HEK293 (cell line): ENCODE measurements at regions not wholly inside any gene's neighbourhood (a gene's known extent, or its start where the extent isn't known, plus 50 kb on each side); places are given as distances from the start of the nearest gene placed in this dataset.
A peak's percentile ranks its signal among the peaks of the same experiment; 100 is the strongest.
"Not testable (repeated sequence)": the region's sequence is repeated elsewhere in the genome, so short reads cannot be mapped to it uniquely, and the experiment has no call there.

Experiments
- CTCF ChIA-PET: fragments of 350-600 bp; formaldehyde crosslinking; extraction: SDS; loops from one replicate; lab custom pipeline; 2021; ENCODE audit warnings: antibody characterized with exemption; lab: Yijun Ruan, JAX
- POLR2A ChIA-PET: fragments of 300-600 bp; formaldehyde crosslinking; extraction: SDS; loops from one replicate; lab custom pipeline; 2020; ENCODE audit warnings: antibody characterized with exemption, inconsistent platforms; lab: Yijun Ruan, JAX
- H3K27ac ChIP-seq: fragments of 200-500 bp; sonication (Bioruptor generic); 2 replicates; pipeline ENCODE4 v1.5.1; 2014; ENCODE audit warnings: low read depth, low read length, control low read depth, inconsistent platforms; ENCODE audit errors: extremely low read depth
- H3K36me3 ChIP-seq, 2 experiments: fragments of 200-500 bp in 1 of 2; sonication (Bioruptor generic) in 1 of 2; 1 replicate in 1 of 2; 2 replicates in 1 of 2; pipeline ENCODE4 v1.5.1; 2014 to 2017; ENCODE audit warnings: inconsistent platforms in 2 of 2, low read length in 2 of 2; ENCODE audit not compliant: control insufficient read depth in 2 of 2, insufficient read depth in 1 of 2
- H3K4me1 ChIP-seq: fragments of 200-500 bp; sonication (Bioruptor generic); 2 replicates; pipeline ENCODE4 v1.5.1; 2014; ENCODE audit warnings: mild to moderate bottlenecking, low read length, inconsistent platforms; ENCODE audit not compliant: control insufficient read depth, insufficient read depth
- H3K4me3 ChIP-seq: 2 replicates; pipeline ENCODE4 v1.5.1; 2011; ENCODE audit warnings: low read depth, mild to moderate bottlenecking, control low read depth, low read length, moderate library complexity
- H3K9me3 ChIP-seq: fragments of 200-500 bp; sonication (Bioruptor generic); 2 replicates; pipeline ENCODE4 v1.5.1; 2014; ENCODE audit warnings: low read depth, low read length, inconsistent platforms; ENCODE audit not compliant: control insufficient read depth, insufficient read depth
- EGR2 ChIP-seq: fragments of 450-650 bp; formaldehyde crosslinking; IDR thresholded peaks from 2 replicates; pipeline ENCODE4 v1.5.1; 2016; ENCODE audit warnings: low read depth, missing biosample characterization, missing genetic modification characterization
- GLIS1 ChIP-seq: fragments of 450-650 bp; formaldehyde crosslinking; IDR thresholded peaks from 2 replicates; pipeline ENCODE4 v1.5.1; 2016; ENCODE audit warnings: missing biosample characterization, missing genetic modification characterization
- PRDM6 ChIP-seq: fragments of 450-650 bp; formaldehyde crosslinking; IDR thresholded peaks from 2 replicates; pipeline ENCODE4 v1.5.1; 2017; ENCODE audit warnings: missing biosample characterization, missing genetic modification characterization
- REPIN1 ChIP-seq: fragments of 450-650 bp; formaldehyde crosslinking; IDR thresholded peaks from 2 replicates; pipeline ENCODE4 v1.5.1; 2017; ENCODE audit warnings: missing biosample characterization, missing genetic modification characterization, low read depth
- SP7 ChIP-seq: fragments of 450-650 bp; formaldehyde crosslinking; IDR thresholded peaks from 2 replicates; pipeline ENCODE4 v1.5.1; 2016; ENCODE audit warnings: missing biosample characterization, missing genetic modification characterization
- ZNF132 ChIP-seq: fragments of 450-650 bp; formaldehyde crosslinking; IDR thresholded peaks from 2 replicates; pipeline ENCODE4 v1.5.1; 2017; ENCODE audit warnings: missing biosample characterization, missing genetic modification characterization, borderline replicate concordance
- ZNF169 ChIP-seq: fragments of 450-650 bp; formaldehyde crosslinking; IDR thresholded peaks from 2 replicates; pipeline ENCODE4 v1.5.1; 2016; ENCODE audit warnings: missing biosample characterization, missing genetic modification characterization
- ZNF19 ChIP-seq: fragments of 450-650 bp; formaldehyde crosslinking; IDR thresholded peaks from 2 replicates; pipeline ENCODE4; 2016; ENCODE audit warnings: missing biosample characterization, missing genetic modification characterization, low read depth
- ZNF292 ChIP-seq: fragments of 450-650 bp; formaldehyde crosslinking; IDR thresholded peaks from 2 replicates; pipeline ENCODE4 v1.5.1; 2016; ENCODE audit warnings: low read depth, missing biosample characterization, missing genetic modification characterization, borderline replicate concordance
- ZNF558 ChIP-seq: fragments of 450-650 bp; formaldehyde crosslinking; IDR thresholded peaks from 2 replicates; pipeline ENCODE4 v1.5.1; 2016; ENCODE audit warnings: missing biosample characterization, missing genetic modification characterization
- ZNF580 ChIP-seq: fragments of 450-650 bp; formaldehyde crosslinking; IDR thresholded peaks from 2 replicates; pipeline ENCODE4 v1.5.1; 2016; ENCODE audit warnings: missing biosample characterization, missing genetic modification characterization
- ZNF660 ChIP-seq: fragments of 450-650 bp; IDR thresholded peaks from 2 replicates; pipeline ENCODE4 v1.5.1; 2018; ENCODE audit warnings: missing biosample characterization, mild to moderate bottlenecking, missing genetic modification characterization
- TF ChIP-seq, protein P1 (sequence below): fragments of 450-650 bp; formaldehyde crosslinking; IDR thresholded peaks from 2 replicates; pipeline ENCODE4 v1.5.1; 2016; ENCODE audit warnings: missing biosample characterization, missing genetic modification characterization
- TF ChIP-seq, protein P2 (sequence below): fragments of 450-650 bp; formaldehyde crosslinking; IDR thresholded peaks from 2 replicates; pipeline ENCODE4 v1.5.1; 2017; ENCODE audit warnings: missing biosample characterization, missing genetic modification characterization

- TF ChIP-seq, protein P1, sequence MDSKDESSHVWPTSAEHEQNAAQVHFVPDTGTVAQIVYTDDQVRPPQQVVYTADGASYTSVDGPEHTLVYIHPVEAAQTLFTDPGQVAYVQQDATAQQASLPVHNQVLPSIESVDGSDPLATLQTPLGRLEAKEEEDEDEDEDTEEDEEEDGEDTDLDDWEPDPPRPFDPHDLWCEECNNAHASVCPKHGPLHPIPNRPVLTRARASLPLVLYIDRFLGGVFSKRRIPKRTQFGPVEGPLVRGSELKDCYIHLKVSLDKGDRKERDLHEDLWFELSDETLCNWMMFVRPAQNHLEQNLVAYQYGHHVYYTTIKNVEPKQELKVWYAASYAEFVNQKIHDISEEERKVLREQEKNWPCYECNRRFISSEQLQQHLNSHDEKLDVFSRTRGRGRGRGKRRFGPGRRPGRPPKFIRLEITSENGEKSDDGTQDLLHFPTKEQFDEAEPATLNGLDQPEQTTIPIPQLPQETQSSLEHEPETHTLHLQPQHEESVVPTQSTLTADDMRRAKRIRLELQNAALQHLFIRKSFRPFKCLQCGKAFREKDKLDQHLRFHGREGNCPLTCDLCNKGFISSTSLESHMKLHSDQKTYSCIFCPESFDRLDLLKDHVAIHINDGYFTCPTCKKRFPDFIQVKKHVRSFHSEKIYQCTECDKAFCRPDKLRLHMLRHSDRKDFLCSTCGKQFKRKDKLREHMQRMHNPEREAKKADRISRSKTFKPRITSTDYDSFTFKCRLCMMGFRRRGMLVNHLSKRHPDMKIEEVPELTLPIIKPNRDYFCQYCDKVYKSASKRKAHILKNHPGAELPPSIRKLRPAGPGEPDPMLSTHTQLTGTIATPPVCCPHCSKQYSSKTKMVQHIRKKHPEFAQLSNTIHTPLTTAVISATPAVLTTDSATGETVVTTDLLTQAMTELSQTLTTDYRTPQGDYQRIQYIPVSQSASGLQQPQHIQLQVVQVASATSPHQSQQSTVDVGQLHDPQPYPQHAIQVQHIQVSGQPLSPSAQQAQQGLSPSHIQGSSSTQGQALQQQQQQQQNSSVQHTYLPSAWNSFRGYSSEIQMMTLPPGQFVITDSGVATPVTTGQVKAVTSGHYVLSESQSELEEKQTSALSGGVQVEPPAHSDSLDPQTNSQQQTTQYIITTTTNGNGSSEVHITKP (tag by site-specific recombination) = no peak
- no peak for TF ChIP-seq ZNF660 (tag by site-specific recombination)
- no peak for TF ChIP-seq GLIS1
- TF ChIP-seq SP7 (tag by site-specific recombination) = no peak
- no peak for TF ChIP-seq EGR2
- no peak for TF ChIP-seq ZNF169
- TF ChIP-seq PRDM6 (tag by site-specific recombination) = no peak
- TF ChIP-seq ZNF292 = no peak
- no peak for TF ChIP-seq ZNF558 (tag by site-specific recombination)
- TF ChIP-seq ZNF19 = no peak
- no peak for TF ChIP-seq REPIN1 (tag by site-specific recombination)
- no peak for TF ChIP-seq ZNF132 (tag by site-specific recombination)
Observed at GRCh38 chr13:111058796-111059506, 56.2 kb upstream of the ARHGEF7 start (continued).

DNA sequence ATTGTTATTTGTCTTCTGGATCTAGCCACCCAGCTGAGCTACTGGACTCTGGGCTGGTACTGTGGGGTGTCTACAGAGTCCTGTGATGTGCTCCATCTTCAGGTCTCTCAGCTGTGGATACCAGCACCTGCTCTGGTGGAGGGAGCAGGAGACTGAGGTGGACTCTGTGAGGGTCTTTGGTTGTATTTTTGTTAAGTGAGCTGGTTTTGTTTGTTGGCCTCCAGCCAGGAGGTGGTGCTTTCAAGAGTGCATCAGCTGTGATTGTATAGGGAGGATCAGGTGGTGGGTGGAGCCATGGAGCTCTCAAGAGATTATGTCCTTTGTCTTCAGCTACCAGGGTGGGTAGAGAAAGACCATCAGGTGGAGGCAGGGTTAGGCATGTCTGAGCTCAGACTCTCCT lies 56.8 kb upstream of the ARHGEF7 start:
- H3K4me3 ChIP-seq, H3K27ac ChIP-seq, H3K4me1 ChIP-seq, H3K9me3 ChIP-seq, H3K36me3 ChIP-seq, POLR2A ChIA-PET: not testable (repeated sequence)
- CTCF ChIA-PET = interaction anchor here (0.7 to 5.7 kb wide), 2 partner anchors 10 to 166 kb away, joined by 3 to 26 read pairs; no protein-coding TSS in a partner anchor

DNA sequence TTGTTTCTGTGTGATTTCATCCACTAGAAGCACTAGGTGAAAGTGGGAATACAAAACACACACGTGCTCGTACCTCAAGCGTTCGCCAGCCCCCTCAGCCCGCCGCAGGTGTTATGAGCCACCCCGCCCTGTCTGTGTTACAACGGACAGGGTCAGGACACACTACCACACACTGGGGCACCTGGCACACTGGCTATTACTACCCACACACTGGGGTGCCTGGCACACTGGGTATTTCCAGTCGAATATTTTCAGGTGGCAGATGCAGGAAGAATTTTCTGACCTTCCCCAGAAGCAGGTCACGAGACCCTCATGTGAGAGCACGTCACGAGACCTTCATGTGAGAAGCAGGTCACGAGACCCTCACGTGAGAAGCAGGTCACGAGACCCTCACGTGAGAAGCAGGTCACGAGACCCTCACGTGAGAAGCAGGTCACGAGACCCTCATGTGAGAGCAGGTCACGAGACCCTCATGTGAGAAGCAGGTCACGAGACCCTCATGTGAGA lies 63.3 kb upstream of the ARHGEF7 start:
- H3K27ac ChIP-seq, POLR2A ChIA-PET, H3K36me3 ChIP-seq, H3K9me3 ChIP-seq, H3K4me3 ChIP-seq, H3K4me1 ChIP-seq: not testable (repeated sequence)
- CTCF ChIA-PET = interaction anchor here (1.3 kb wide), 1 partner anchor 16 kb away, joined by 3 read pairs; no protein-coding TSS in a partner anchor

DNA sequence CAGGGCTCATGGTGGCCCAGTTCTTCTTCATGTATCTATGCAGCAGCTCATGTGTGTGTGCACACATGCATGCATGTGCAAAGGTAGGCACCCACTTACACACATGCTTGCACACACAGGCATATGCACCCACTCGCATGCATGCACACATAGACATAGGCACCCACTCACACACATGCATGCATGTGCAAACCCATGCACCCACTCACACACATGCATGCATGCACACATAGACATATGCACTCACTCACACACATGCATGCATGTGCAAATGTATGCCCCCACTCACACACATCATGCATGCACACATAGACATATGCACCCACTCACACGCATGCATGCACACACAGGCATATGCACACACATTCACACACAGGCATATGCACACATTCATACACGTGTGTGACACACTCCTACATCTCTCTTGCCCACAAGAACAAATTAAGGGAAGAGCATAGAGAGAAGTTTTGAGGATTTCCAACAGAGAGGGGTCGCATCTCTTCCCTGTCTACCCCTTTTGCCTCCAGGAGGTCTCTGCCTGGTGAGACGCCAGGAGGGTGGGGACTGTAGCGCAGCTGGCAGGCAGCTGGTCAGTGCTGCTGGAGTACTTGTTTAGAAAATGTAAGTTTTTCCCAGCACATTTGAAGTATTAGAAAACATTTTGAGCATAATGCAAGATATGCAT lies 63.9 kb upstream of the ARHGEF7 start:
- CTCF ChIA-PET = interaction anchor here (1.0 to 1.3 kb wide), 2 partner anchors 107 to 136 kb away, joined by 3 to 4 read pairs; no protein-coding TSS in a partner anchor
- H3K36me3 ChIP-seq = no peaks in the 10 kb centered on the region
- no peak overlapping the region for H3K27ac ChIP-seq
- H3K4me1 ChIP-seq = no peaks in the 10 kb centered on the region
- POLR2A ChIA-PET = no interaction called here
- no peaks in the 10 kb centered on the region for H3K9me3 ChIP-seq
- TF ChIP-seq, protein P2, sequence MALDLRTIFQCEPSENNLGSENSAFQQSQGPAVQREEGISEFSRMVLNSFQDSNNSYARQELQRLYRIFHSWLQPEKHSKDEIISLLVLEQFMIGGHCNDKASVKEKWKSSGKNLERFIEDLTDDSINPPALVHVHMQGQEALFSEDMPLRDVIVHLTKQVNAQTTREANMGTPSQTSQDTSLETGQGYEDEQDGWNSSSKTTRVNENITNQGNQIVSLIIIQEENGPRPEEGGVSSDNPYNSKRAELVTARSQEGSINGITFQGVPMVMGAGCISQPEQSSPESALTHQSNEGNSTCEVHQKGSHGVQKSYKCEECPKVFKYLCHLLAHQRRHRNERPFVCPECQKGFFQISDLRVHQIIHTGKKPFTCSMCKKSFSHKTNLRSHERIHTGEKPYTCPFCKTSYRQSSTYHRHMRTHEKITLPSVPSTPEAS (tag by site-specific recombination) = 0 out of 2 replicates have a peak, but pooled peaks have one; percentile 14
- no peak for TF ChIP-seq ZNF580 (tag by site-specific recombination)
- H3K4me3 ChIP-seq = no peak overlapping the region
